ENCODE measurements at regions not wholly inside any gene's neighbourhood (a gene's known extent, or its start where the extent isn't known, plus 50 kb on each side); places are given as distances from the start of the nearest gene placed in this dataset.
"Not testable (repeated sequence)": the region's sequence is repeated elsewhere in the genome, so short reads cannot be mapped to it uniquely, and the experiment has no call there.

GRCh38 chrX:152575331-152575730 lies 62.4 kb upstream of the GABRQ start:
- Histone ChIP-seq H3K27ac (no peak overlapping the region), H3K36me3 (no peaks in the 10 kb centered on the region), H3K4me1 (no peaks in the 10 kb centered on the region), H3K27me3 (no peaks in the 10 kb centered on the region), H3K4me3 (no peak overlapping the region), H3K9me3 (no peaks in the 10 kb centered on the region)
- ATAC-seq (no peak), DNase-seq (no peak)
- intact Hi-C loops (cut with DNase I) = no loop called here
- no peak for TF ChIP-seq CTCF (IDR thresholded peaks at IDR 0.05)

GRCh38 chrX:152587523-152587922 lies 50.2 kb upstream of the GABRQ start:
- H3K27ac ChIP-seq; H3K4me1 ChIP-seq; intact Hi-C loops (cut with DNase I); DNase-seq; H3K9me3 ChIP-seq; ATAC-seq; H3K36me3 ChIP-seq; H3K4me3 ChIP-seq; H3K27me3 ChIP-seq: not testable (repeated sequence)

Measured in left lung (tissue), 4 donors.